HL-60 (cell line): ENCODE measurements at regions not wholly inside any gene's neighbourhood (a gene's known extent, or its start where the extent isn't known, plus 50 kb on each side); places are given as distances from the start of the nearest gene placed in this dataset.
"Not testable (repeated sequence)": the region's sequence is repeated elsewhere in the genome, so short reads cannot be mapped to it uniquely, and the experiment has no call there.

Experiments
- DNase-seq, 2 experiments: peaks; one replicate each; pipeline ENCODE4 v3.0.0-alpha.2; 2010 to 2020; ENCODE audit warnings: low read depth in 1 of 2, low spot score in 1 of 2
- H3K27ac ChIP-seq: fragments of 250-450 bp; sonication (Bioruptor Pico); replicated peaks from 2 replicates; pipeline ENCODE4 v1.5.1; 2020; ENCODE audit warnings: mild to moderate bottlenecking, moderate library complexity
- H3K27me3 ChIP-seq: fragments of 250-450 bp; sonication (Bioruptor Pico); 2 replicates; pipeline ENCODE4 v1.5.1; 2021; ENCODE audit warnings: mild to moderate bottlenecking, moderate library complexity; ENCODE audit not compliant: insufficient read depth, poor library complexity, severe bottlenecking
- H3K4me3 ChIP-seq: replicated peaks from 2 replicates; pipeline ENCODE4 v1.5.1; 2011; ENCODE audit warnings: mild to moderate bottlenecking, control low read depth, low read length; ENCODE audit not compliant: insufficient read depth
- CTCF ChIP-seq: IDR thresholded peaks from one replicate; pipeline ENCODE4 v1.5.1; 2011; ENCODE audit warnings: low read length, control low read depth, inconsistent platforms; ENCODE audit not compliant: insufficient read depth
- GABPA ChIP-seq: IDR thresholded peaks from 2 replicates; pipeline ENCODE4 v1.6.1; 2012; ENCODE audit warnings: low read depth
- POLR2AphosphoS5 ChIP-seq: IDR thresholded peaks from 2 replicates; pipeline ENCODE4 v1.6.1; 2012; ENCODE audit warnings: low read depth
- REST ChIP-seq: IDR thresholded peaks from 2 replicates; pipeline ENCODE4 v1.6.1; 2012; ENCODE audit warnings: low read depth; ENCODE audit not compliant: insufficient replicate concordance
- SPI1 ChIP-seq: IDR thresholded peaks from 2 replicates; pipeline ENCODE4 v1.6.1; 2012; ENCODE audit warnings: low read depth, mild to moderate bottlenecking, borderline replicate concordance

GRCh38 chr12:31796270-31796951 is 67.6 kb upstream of the AMN1 start:
- Histone ChIP-seq H3K4me3 (no peak overlapping the region), H3K27ac (no peak overlapping the region), H3K27me3 (no peaks in the 10 kb centered on the region)
- no peak for TF ChIP-seq POLR2AphosphoS5
- TF ChIP-seq GABPA: no peak
- no peak for TF ChIP-seq CTCF
- TF ChIP-seq SPI1: no peak
- no peak for TF ChIP-seq REST
- DNase-seq: no peak

- DNase-seq: no peak
- no peak for TF ChIP-seq POLR2AphosphoS5
- no peak for TF ChIP-seq SPI1
- TF ChIP-seq REST: no peak
- no peak for TF ChIP-seq CTCF
- TF ChIP-seq GABPA: no peak
- H3K4me3 ChIP-seq: no peak overlapping the region
- H3K27ac ChIP-seq: no peak overlapping the region
- no peaks in the 10 kb centered on the region for H3K27me3 ChIP-seq
Observed at GRCh38 chr12:31794745-31795144, 65.9 kb upstream of the AMN1 start.

GRCh38 chr12:31791265-31791664 is 62.4 kb upstream of the AMN1 start:
- H3K4me3 ChIP-seq, H3K27me3 ChIP-seq, H3K27ac ChIP-seq, DNase-seq: not testable (repeated sequence)

- Histone ChIP-seq H3K27me3 (no peaks in the 10 kb centered on the region), H3K27ac (no peak overlapping the region), H3K4me3 (no peak overlapping the region)
- TF ChIP-seq CTCF (no peak), SPI1 (no peak), POLR2AphosphoS5 (no peak), GABPA (no peak), REST (no peak)
- DNase-seq: no peak
Observed at GRCh38 chr12:31790759-31791158, 61.9 kb upstream of the AMN1 start.
